B cell (primary cell): ENCODE measurements at regions not wholly inside any gene's neighbourhood (a gene's known extent, or its start where the extent isn't known, plus 50 kb on each side); places are given as distances from the start of the nearest gene placed in this dataset.

ENCODE experiments used
- ATAC-seq: fragments of 200-7000 bp; cut with Tn5 transposase; one replicate; pipeline ENCODE4 v1.10.0; 2021; ENCODE audit warnings: low read depth, mild to moderate bottlenecking, moderate number of reproducible peaks, moderate library complexity
- CTCF ChIA-PET: fragments of 350-600 bp; sonication (Branson Sonifier 250); formaldehyde crosslinking; loops from one replicate; lab custom pipeline; 2021; ENCODE audit warnings: antibody characterized with exemption, inconsistent platforms; lab: Charles Lee
- POLR2A ChIA-PET: fragments of 350-600 bp; sonication (Branson Sonifier 250); formaldehyde crosslinking; loops from one replicate; lab custom pipeline; 2021; ENCODE audit warnings: antibody characterized with exemption; lab: Charles Lee
- DNase-seq: peaks from one replicate; pipeline ENCODE4 v3.0.0; 2013
- H2AFZ ChIP-seq: 2 replicates; pipeline ENCODE4 v1.6.1; 2012; ENCODE audit warnings: mild to moderate bottlenecking, low read depth, low read length; ENCODE audit not compliant: insufficient read depth, poor library complexity, severe bottlenecking
- H3K27ac ChIP-seq, 2 donors: 1 replicate in 1 of 2; 2 replicates in 1 of 2; pipeline ENCODE4 v1.5.1; 2012 to 2013; ENCODE audit warnings: low read length in 2 of 2, mild to moderate bottlenecking in 2 of 2, moderate library complexity in 1 of 2
- H3K27me3 ChIP-seq, 4 experiments: fragments of 200-600 bp in 1 of 4; sonication (generic) in 1 of 4; replicated peaks in 1 of 4; 1 replicate in 2 of 4; 2 replicates in 2 of 4; pipeline versions ENCODE4 v1.6.1 to v1.7.0; 2013 to 2016; ENCODE audit warnings: low read length in 3 of 4, mild to moderate bottlenecking in 2 of 4, mixed read lengths in 1 of 4, moderate library complexity in 1 of 4; ENCODE audit not compliant: insufficient read depth in 4 of 4, control insufficient read depth in 3 of 4; ENCODE audit errors: control extremely low read depth in 1 of 4
- H3K36me3 ChIP-seq, 2 experiments: replicated peaks in 1 of 2; 1 replicate in 1 of 2; 2 replicates in 1 of 2; pipeline versions ENCODE4 v1.6.1 to v1.7.1; 2013; ENCODE audit warnings: low read length in 1 of 2; ENCODE audit not compliant: insufficient read depth in 2 of 2, control insufficient read depth in 1 of 2; ENCODE audit errors: control extremely low read depth in 1 of 2, extremely low read depth in 1 of 2
- H3K4me1 ChIP-seq, 2 donors: fragments of 200-600 bp in 1 of 2; sonication (generic) in 1 of 2; 1 replicate in 1 of 2; 2 replicates in 1 of 2; pipeline versions ENCODE4 v1.5.1 to v1.6.1; 2013 to 2017; ENCODE audit warnings: low read length in 2 of 2; ENCODE audit not compliant: control insufficient read depth in 2 of 2, insufficient read depth in 2 of 2
- H3K4me2 ChIP-seq: replicated peaks from 2 replicates; pipeline ENCODE3; 2012; ENCODE audit warnings: mild to moderate bottlenecking, low read depth, low read length; ENCODE audit not compliant: poor library complexity, severe bottlenecking
- H3K4me3 ChIP-seq, 5 experiments: fragments of 200-600 bp in 1 of 5; sonication (generic) in 1 of 5; 1 replicate in 3 of 5; 2 replicates in 2 of 5; pipeline versions ENCODE4 v1.5.1 to v1.7.0; 2011 to 2016; ENCODE audit warnings: low read length in 4 of 5, mild to moderate bottlenecking in 4 of 5, low read depth in 2 of 5, control low read depth in 1 of 5, moderate library complexity in 1 of 5; ENCODE audit not compliant: insufficient read depth in 1 of 5; ENCODE audit errors: control extremely low read depth in 1 of 5, extremely low read depth in 1 of 5
- H3K79me2 ChIP-seq: fragments of 200-600 bp; sonication (generic); one replicate; pipeline ENCODE4 v1.6.0; 2016; ENCODE audit warnings: low read length; ENCODE audit not compliant: control insufficient read depth, insufficient read depth
- H3K9ac ChIP-seq: fragments of 200-600 bp; sonication (generic); 2 replicates; pipeline ENCODE4 v1.6.1; 2017; ENCODE audit warnings: mild to moderate bottlenecking, low read length, moderate library complexity
- H3K9me3 ChIP-seq, 3 donors: one replicate each; pipeline versions ENCODE4 v1.6.1 to v1.7.1; 2013; ENCODE audit warnings: low read length in 2 of 3; ENCODE audit not compliant: control insufficient read depth in 2 of 3, insufficient read depth in 1 of 3; ENCODE audit errors: control extremely low read depth in 1 of 3
- H4K20me1 ChIP-seq: 2 replicates; pipeline ENCODE4 v1.6.0; 2012; ENCODE audit warnings: mild to moderate bottlenecking, low read length; ENCODE audit not compliant: insufficient read depth, control insufficient read depth, poor library complexity, severe bottlenecking
- H3K27ac Mint-ChIP-seq: one replicate; pipeline ENCODE4 v1.8.0; 2021; ENCODE audit warnings: mixed read lengths
- H3K27me3 Mint-ChIP-seq: one replicate; pipeline ENCODE4 v1.8.0; 2021; ENCODE audit warnings: mixed read lengths
- H3K4me1 Mint-ChIP-seq: one replicate; pipeline ENCODE4 v1.8.0; 2021; ENCODE audit warnings: mixed read lengths
- H3K4me3 Mint-ChIP-seq: one replicate; pipeline ENCODE4 v1.8.0; 2021; ENCODE audit warnings: mixed read lengths
- H3K9me3 Mint-ChIP-seq: one replicate; pipeline ENCODE4 v1.8.0; 2022; ENCODE audit warnings: mixed read lengths; ENCODE audit not compliant: insufficient read depth
- CTCF ChIP-seq: fragments of 200-600 bp; IDR thresholded peaks from one replicate; pipeline ENCODE4 v1.8.0; 2022; ENCODE audit warnings: antibody characterized with exemption, mild to moderate bottlenecking
- EZH2 ChIP-seq: IDR thresholded peaks from 2 replicates; pipeline ENCODE4 v1.6.1; 2012; ENCODE audit warnings: borderline replicate concordance, low read depth, mild to moderate bottlenecking, moderate library complexity, low read length; ENCODE audit not compliant: insufficient read depth, poor library complexity, severe bottlenecking
- WGBS: methylation state at CpG from one replicate; pipeline ENCODE4 v1.1.5; 2013; ENCODE audit warnings: missing lambda C conversion rate; ENCODE audit not compliant: insufficient coverage; 5-methylcytosine and 5-hydroxymethylcytosine counted together
- intact Hi-C: fragments of 100-400 bp; cut with micrococcal nuclease; formaldehyde crosslinking; loops from one replicate; pipeline ENCODE4 v1.10.0; 2022

- ATAC-seq (no peak), DNase-seq (no peak)
- intact Hi-C loops = no loop called here
- H3K36me3 ChIP-seq = no peaks in the 10 kb centered on the region
- peaks cover 0 to 1% (median 0%) of the 10 kb centered on the region in 3 donors for H3K9me3 ChIP-seq
- WGBS = no CpG with 5 or more reads among the region's 1 CpG
- Mint-ChIP-seq H3K9me3 (no peaks in the 10 kb centered on the region), H3K4me3 (no peak overlapping the region), H3K27ac (no peak overlapping the region), H3K27me3 (no peaks in the 10 kb centered on the region), H3K4me1 (no peaks in the 10 kb centered on the region)
- H3K9ac ChIP-seq = no peak overlapping the region
- ChIA-PET CTCF (no interaction called here), POLR2A (no interaction called here)
- no peak overlapping the region for H3K27ac ChIP-seq
- no peak overlapping the region for H3K4me2 ChIP-seq
- no peaks in the 10 kb centered on the region for H3K79me2 ChIP-seq
- no peak overlapping the region for H3K4me3 ChIP-seq
- no peaks in the 10 kb centered on the region for H4K20me1 ChIP-seq
- H3K27me3 ChIP-seq = no peaks in the 10 kb centered on the region
- TF ChIP-seq CTCF = no peak
- TF ChIP-seq EZH2 = no peak
- H2AFZ ChIP-seq = no peak overlapping the region
- H3K4me1 ChIP-seq = no peaks in the 10 kb centered on the region
These were observed 408.2 kb downstream of the GXYLT1 start for GRCh38 chr12:41736436-41736835.

- ChIA-PET CTCF (no interaction called here), POLR2A (no interaction called here)
- Mint-ChIP-seq H3K27me3 (no peaks in the 10 kb centered on the region), H3K4me3 (no peak overlapping the region), H3K4me1 (no peaks in the 10 kb centered on the region), H3K27ac (no peak overlapping the region), H3K9me3 (no peaks in the 10 kb centered on the region)
- no peak overlapping the region for H2AFZ ChIP-seq
- H3K79me2 ChIP-seq = no peaks in the 10 kb centered on the region
- no peak overlapping the region for H3K9ac ChIP-seq
- H3K27me3 ChIP-seq = no peaks in the 10 kb centered on the region
- peaks cover 0 to 1% (median 0%) of the 10 kb centered on the region in 3 donors for H3K9me3 ChIP-seq
- no peak for ATAC-seq
- H3K4me1 ChIP-seq = no peaks in the 10 kb centered on the region
- no peak overlapping the region for H3K4me2 ChIP-seq
- no peak overlapping the region for H3K27ac ChIP-seq
- intact Hi-C loops = no loop called here
- H3K36me3 ChIP-seq = no peaks in the 10 kb centered on the region
- no CpG with 5 or more reads among the region's 1 CpG for WGBS
- no peaks in the 10 kb centered on the region for H4K20me1 ChIP-seq
- no peak for TF ChIP-seq EZH2
- no peak for TF ChIP-seq CTCF
- DNase-seq = no peak
- no peak overlapping the region for H3K4me3 ChIP-seq
These were observed 413.0 kb downstream of the GXYLT1 start for GRCh38 chr12:41731691-41732090.
